ENCODE measurements at regions not wholly inside any gene's neighbourhood (a gene's known extent, or its start where the extent isn't known, plus 50 kb on each side); places are given as distances from the start of the nearest gene placed in this dataset.
"Not testable (repeated sequence)": the region's sequence is repeated elsewhere in the genome, so short reads cannot be mapped to it uniquely, and the experiment has no call there.

DNA sequence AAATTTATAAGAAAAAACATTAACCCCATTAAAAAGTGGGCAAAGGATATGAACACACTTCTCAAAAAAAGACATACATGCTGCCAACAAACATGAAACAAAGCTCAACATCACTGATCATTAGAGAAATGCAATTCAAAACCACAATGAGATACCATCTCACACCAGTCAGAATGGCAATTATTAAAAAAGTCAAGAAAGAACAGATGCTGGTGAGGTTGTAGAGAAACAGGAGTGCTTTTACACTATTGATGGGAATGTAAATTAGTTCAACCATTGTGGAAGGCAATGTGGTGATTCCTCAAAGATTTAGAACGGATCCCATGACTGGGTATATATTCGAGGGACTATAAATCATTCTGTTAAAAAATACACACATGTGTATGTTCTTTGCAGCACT is 1665.5 kb downstream of the BRINP3 start:
- not testable (repeated sequence) for DNase-seq

DNA sequence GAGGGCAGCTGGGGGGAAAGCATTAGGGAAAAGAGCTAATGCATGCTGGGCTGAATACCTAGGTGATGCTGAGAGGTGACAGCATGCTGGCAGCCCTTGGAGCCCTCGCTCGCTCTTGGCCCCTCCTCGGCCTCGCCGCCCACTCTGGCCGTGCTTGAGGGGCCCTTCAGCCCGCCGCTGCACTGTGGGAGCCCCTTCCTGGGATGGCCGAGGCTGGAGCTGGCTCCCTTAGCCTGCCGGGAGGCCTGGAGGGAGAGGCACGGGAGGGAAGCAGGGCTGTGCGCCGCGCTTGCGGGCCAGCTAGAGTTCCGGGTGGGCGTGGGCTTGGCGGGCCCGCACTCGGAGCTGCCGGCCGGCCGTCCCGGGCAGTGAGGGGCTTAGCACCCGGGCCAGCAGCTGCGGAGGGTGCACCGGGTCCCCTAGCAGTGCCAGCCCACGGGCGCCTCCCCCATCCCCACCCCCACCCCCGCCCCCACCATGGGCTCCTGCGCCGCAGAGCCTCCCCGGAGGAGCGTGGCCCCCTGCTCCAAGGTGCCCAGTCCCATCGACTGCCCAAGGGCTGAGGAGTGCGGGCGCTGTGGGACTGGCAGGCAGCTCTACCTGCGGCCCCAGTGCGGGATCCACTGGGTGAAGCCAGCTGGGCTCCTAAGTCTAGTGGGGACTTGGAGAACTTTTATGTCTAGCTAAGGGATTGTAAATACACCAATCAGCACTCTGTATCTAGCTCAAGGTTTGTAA is 1664.7 kb downstream of the BRINP3 start:
- not testable (repeated sequence) for DNase-seq

GRCh38 chr1:188817814-188818213 is 1659.8 kb downstream of the BRINP3 start:
- DNase-seq = no peak

DNA sequence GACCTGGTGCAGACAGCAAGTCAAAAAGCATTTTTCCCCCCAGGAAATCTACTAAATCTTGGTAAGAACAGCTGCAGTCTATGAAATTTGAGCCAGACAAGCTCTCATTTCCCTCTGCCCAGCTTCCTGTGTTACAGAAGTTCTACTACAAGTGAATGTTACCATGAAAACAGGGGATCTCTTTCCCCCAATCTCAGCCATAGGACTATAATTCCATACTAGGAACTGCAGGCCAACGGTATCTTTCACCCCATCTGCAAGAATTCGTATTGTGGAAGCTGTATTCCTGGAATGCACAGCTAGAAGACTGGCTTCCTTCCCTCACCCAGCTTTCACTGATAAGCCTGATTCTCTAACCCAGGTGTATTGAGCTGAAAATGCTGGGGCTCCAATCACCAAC is 1655.4 kb downstream of the BRINP3 start:
- no peak for DNase-seq

DNA sequence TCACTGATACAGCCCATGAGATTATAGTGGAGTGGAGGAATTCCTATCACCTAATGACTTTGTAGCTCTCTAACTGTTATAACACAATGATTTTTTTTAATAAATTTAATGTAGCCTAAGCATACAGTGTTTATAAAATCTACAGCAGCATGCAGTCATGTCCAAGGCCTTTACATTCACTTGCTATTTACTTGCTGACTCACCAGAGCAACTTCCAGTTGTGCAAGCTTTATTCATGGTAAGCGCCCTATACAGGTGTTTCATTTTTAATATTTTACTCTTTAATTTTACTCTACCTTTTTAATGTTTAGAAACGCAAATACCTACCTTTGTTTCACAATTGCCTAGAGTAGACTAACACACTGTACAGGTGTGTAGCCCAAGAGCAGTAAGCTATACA is 1652.2 kb downstream of the BRINP3 start:
- no peak for DNase-seq

- no peak for DNase-seq
Measured at GRCh38 chr1:188826800-188827199, 1650.9 kb downstream of the BRINP3 start.

DNA sequence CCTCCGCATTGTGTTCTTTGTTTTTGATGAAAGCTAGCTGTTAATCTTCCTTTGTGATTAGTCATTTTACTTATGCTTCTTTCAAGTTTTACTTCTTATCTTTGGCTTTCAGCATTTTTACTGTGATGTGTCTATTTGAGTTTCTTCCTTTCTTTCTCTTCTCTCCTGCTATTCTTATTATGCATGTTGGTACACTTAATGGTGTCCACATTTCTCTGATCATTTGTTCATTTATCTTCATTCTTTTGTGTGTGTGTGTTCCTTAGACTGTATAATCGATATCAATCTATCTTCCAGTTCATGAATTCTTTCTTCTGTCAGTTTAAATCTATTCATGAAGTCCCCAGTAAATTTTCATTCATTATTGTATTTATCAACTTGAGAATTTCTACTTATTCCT is 1650.3 kb downstream of the BRINP3 start:
- no peak for DNase-seq

DNA sequence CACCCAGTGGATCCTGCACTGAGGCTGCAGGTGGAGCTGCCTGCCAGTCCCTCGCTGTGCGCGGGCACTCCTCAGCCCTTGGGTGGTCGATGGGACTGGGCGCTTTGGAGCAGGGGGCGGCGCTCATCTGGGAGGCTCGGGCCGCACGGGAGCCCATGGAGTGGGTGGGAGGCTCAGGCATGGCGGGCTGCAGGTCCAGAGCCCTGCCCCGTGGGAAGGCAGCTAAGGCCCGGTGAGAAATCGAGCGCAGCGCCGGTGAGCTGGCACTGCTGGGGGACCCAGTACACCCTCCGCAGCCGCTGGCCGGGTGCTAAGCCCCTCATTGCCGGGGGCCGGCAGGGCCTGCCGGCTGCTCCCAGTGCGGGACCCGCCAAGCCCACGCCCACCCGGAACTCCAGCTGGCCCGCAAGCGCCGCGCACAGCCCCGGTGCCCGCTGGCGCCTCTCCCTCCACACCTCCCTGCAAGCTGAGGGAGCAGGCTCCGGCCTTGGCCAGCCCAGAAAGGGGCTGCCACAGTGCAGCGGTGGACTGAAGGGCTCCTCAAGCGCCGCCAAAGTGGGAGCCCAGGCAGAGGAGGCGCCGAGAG is 1636.5 kb downstream of the BRINP3 start:
- DNase-seq = not testable (repeated sequence)

GRCh38 chr1:188846468-188846867 is 1631.2 kb downstream of the BRINP3 start:
- no peak for DNase-seq

DNA sequence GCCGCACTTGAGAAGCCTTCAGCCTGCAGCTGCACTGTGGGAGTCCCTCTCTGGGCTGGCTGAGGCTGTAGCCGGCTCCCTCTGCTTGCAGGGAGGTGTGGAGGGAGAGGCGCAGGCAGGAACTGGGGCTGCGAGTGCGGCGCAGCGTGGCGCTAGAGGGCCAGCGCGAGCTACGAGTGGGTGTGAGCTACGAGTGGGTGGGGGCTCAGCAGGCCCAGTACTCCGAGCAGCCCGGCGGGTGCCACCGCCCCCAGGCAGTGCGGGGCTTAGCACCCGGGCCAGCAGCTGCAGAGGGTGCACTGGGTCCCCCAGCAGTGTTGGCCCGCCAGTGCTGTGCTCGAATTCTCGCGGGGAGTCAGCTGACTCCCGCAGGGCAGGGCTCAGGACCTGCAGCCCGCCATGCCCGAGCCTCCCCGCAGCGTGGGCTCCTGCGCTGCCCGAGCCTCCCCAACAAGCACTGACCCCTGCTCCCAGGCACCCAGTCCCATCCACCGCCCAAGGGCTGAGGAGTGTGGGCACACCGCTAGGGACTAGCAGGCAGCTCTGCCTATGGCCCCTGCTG is 1620.1 kb downstream of the BRINP3 start:
- no peak for DNase-seq

GRCh38 chr1:188867614-188868013 is 1610.0 kb downstream of the BRINP3 start:
- no peak for DNase-seq

DNA sequence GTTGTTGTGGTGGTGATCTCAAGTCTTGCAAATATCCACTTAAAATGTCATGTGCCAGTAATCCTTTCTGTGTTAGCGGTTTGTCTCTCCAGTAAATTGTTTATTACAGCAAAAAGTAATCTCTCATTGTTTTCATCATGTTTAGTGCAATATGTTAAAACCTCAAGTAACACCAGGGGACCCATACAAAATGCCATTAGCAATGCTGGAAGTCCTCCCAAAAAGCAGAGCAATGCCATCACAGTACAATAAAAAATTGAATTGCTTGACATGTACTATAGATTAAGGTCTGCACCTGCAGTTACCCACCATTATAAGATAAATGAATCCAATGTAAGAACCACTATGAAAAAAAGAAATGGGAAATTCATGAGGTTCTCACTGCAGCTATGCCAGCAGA is 1606.5 kb downstream of the BRINP3 start:
- DNase-seq = no peak

- DNase-seq = no peak
Measured at GRCh38 chr1:188872376-188872775, 1605.3 kb downstream of the BRINP3 start.

DNA sequence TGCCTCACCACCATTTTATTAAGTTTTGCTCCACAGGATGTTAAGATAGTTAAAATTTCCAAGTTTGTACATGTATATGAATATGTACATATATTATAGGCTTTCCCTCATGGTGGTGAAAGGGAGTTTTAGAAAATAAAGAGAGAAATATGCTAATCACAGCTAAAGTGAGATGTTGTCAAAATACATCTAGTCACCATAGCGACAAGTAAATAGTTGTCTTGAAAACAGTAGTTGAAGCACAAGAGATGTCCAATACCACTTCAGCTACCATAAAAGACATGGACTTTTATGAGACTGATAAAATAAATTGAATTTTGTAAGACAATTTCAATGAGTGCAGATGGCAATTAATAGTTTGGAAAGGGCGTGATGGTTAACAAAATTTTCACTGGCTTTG is 1600.0 kb downstream of the BRINP3 start:
- no peak for DNase-seq

DNA sequence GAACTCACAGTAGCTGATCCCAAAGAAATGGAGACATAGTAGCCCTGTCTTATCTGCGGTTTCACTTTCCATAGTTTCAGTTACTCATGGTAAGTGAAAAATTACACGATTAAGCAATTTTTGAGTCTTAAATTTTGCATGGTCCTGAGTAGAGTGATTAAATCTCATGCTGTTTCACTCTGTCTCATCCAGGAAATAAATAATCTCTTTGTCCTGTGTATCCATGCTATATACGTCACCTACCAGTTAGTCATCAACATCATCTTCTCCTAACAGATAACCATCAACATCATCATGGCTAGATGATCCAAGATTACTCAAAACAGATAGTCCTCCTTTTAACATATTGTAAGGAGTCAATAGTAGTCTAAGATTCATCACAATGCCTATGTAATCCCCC is 1589.3 kb downstream of the BRINP3 start:
- DNase-seq = no peak

- DNase-seq = no peak
Measured at GRCh38 chr1:188889166-188889565, 1588.5 kb downstream of the BRINP3 start.

DNA sequence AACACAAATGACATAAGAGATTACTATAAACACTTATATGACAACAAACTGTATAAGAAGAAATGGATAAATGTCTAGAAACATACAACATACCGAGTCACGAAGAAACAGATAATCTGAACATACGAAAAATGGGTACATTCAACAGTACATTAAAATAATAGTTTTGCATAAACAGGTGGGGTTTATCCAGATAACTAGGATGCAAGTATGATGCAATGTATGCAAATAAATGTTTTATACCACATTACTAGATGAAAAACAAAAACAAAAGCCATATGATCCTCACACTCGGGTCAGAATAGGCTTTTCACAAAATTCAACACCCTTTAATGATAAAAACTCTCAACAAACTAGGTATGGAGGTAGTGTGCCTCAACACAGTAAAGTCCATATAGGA is 1585.7 kb downstream of the BRINP3 start:
- DNase-seq = no peak

GRCh38 chr1:188895611-188896010 is 1582.1 kb downstream of the BRINP3 start:
- DNase-seq = no peak

DNA sequence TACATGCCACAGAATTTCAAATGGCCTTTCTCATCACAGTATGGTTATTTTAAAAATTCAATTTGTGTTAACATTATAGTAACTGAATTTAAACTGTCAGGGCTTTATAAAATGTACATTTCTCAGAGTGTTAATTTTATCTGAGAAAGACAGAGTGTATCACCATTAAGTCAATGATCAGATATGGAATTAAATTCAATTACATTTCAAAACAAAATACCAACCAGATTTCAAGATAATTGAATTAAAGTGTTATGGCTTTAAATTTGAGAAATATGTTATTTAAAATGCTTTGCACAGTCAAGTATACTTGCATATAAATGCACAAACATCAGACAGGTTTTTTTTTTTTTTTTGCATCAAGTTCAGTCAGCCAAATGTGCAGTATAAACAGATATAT is 1574.4 kb downstream of the BRINP3 start:
- no peak for DNase-seq

DNA sequence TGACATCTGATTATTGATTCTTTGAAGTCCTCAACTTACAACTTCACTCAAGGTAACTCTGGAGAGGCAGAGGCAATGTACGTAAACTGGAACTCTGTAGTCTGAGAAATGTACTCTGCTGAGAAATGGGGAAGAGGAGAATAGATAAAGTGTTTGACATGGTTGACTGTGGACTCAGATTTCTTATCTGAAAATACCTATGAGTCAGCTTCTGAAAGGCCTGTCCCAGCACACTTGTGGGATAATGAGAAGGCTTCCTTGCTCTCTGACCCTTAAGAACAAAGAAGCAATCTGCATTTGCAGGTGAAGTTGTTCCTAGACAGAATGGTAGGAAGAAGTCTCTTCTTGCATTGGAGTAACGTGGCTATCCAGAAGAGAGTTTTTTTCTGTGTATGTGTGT is 1573.5 kb downstream of the BRINP3 start:
- no peak for DNase-seq

DNA sequence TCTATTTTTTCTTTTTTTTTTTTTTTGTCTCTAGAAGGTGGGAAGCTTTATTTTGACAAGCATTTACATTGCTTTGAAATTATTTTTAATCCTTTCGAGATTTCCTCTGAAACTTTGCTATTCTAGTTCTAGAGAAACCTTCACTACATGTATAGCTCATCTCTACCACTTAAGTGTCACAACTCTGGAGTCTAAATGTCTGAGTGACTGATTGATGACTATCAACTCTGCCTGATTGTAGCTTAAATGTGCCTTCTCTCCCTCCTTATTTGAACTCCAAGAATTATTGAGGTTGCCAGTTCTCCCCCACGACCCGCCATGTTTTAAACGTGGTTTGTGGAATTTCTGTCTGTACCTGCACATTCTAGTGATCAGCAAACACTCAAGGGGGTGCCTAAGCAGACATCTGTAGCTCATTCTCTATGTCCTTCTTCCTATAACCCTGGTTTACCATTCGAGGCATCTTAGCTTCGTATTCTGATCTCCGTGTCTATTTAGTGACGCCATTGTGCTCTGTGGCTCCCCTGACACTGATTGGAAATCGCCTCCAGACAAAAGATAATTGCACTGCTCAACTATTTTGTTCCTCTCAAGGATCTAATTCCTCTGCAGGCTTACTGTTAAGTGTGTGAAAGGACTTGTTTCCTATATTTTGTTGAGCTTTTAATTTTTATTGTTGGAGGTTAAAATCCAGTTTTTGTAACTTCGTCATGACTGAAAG is 1570.6 kb downstream of the BRINP3 start:
- no peak for DNase-seq

DNA sequence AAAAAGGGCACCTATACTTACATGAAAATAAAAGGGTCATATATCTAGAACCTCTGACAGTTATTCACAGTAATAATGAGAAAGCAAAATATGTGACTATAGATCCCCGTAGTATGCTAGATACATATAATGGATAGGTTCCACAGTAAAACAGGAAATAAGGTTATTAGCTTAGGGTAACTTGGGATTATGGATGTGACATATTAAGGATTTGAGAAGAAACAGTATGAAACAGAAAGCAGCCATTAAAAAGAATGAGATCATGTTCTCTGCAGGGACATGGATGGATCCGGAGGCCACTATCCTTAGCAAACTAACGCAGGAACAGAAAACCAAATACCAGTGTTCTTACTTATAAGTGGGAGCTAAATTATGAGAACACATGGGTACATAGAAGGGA is 1547.3 kb downstream of the BRINP3 start:
- DNase-seq = no peak

GRCh38 chr1:188931506-188931905 is 1546.2 kb downstream of the BRINP3 start:
- DNase-seq = no peak

DNA sequence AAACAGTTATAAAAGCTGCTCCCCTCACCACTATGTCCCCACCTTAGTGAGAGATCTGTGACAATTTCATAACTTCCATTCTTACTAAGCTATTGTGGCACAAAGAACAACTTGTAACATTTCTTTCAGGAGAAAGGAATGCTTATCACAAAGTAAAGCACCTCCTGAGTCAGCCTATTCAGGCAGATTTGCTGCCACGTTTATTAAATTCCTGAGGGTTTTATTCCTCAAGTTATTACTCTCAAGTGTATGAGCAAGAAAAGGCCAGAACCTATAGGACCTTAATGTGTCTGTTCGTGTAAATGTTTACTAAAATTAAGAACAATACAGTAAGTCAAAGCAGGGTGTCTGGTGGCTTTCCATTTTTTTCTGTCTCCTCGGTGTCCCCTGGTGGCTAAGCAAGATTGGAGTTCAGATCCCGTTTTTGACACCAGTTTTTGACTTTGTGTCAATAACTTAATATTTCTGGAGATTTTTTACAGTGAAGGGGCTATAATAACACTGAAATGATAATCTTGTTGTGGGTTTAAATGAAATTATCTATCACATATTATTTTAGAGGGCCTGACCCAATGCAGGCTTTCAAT is 1539.6 kb downstream of the BRINP3 start:
- DNase-seq = no peak

Measured in activated CD4-positive, alpha-beta T cell treated with anti-CD3 and anti-CD28 coated beads, Interleukin-2, amount 50 U/mL, for 48 hours (primary cell).